Stimulated activated CD8-positive, alpha-beta memory T cell treated with anti-CD3 and anti-CD28 coated beads, Interleukin-15, amount 100 ng/mL, for 4 hours (primary cell): ENCODE measurements at regions not wholly inside any gene's neighbourhood (a gene's known extent, or its start where the extent isn't known, plus 50 kb on each side); places are given as distances from the start of the nearest gene placed in this dataset.

Source experiments
- DNase-seq, 2 donors: peaks; one replicate each; pipeline ENCODE4 v3.0.0-alpha.2; 2020; ENCODE audit warnings: low read depth in 2 of 2

DNA sequence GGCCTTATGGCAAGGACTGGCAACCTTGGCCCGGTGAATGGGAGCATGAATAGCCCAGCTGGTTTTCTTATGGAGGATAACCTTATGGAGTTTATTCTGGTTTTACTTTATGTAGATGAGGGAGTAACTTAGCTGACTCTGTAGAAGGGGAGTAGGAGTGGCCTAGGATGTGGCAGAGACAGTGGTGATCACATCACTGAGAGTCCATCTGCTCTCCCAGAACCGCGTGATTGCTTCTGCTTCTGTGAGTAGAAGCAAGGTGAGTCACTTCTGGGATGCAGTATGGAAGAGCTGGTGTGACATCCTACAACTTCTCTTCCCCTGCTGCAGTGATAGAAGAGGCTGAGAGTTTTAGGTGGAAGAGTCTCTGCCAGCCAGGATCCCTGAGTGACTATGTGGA is 129.2 kb downstream of the RPS24 start:
- no peak for DNase-seq

GRCh38 chr10:78164702-78165101 is 131.0 kb downstream of the RPS24 start:
- DNase-seq, result no peak

GRCh38 chr10:78165172-78165571 is 131.5 kb downstream of the RPS24 start:
- no peak for DNase-seq

DNA sequence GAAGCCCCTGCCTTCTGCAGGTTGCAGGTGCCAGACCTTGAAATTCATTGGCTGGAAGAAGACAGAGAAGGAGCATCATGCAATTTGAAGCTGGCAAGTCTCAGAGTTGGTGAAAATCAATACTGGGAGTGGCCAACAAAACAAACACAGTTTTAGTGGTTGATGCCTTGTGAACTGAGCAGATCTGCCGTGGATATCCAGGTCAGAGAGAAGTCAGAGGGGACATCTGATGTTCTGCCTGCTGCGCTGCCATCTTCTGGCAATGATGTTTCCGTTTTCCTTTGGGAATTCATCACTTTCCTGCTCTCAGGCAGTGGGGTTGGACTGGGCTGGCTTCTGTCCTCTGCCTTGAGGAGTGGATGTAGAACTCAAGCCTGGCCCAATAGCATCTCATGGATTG is 132.0 kb downstream of the RPS24 start:
- no peak for DNase-seq

- no peak for DNase-seq
These were observed 132.6 kb downstream of the RPS24 start for GRCh38 chr10:78166261-78166660.

- no peak for DNase-seq
These were observed 135.6 kb downstream of the RPS24 start for GRCh38 chr10:78169214-78169613.

DNA sequence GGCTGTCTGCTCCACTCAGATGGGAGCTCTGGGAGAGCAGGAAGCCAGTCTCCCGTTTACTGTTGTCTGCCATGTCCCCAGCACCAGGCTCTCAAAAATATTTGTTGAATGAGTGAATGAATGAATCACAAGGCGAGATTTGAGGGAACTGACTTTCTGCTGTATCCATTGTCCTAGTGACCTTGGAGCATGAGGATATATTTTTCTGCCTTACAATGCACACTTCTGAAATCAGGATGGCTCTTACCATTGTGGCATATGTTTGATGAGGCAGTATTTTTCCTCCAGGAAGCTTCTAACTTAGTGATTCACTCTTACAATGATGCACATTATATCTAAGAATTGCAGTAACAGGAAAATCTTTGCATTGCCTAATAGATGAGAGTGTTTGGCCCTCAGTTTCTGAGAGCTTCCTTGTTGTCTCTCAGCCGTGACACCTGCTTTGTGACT is 136.4 kb downstream of the RPS24 start:
- no peak for DNase-seq

GRCh38 chr10:78171633-78172400 is 138.2 kb downstream of the RPS24 start:
- no peak for DNase-seq

DNA sequence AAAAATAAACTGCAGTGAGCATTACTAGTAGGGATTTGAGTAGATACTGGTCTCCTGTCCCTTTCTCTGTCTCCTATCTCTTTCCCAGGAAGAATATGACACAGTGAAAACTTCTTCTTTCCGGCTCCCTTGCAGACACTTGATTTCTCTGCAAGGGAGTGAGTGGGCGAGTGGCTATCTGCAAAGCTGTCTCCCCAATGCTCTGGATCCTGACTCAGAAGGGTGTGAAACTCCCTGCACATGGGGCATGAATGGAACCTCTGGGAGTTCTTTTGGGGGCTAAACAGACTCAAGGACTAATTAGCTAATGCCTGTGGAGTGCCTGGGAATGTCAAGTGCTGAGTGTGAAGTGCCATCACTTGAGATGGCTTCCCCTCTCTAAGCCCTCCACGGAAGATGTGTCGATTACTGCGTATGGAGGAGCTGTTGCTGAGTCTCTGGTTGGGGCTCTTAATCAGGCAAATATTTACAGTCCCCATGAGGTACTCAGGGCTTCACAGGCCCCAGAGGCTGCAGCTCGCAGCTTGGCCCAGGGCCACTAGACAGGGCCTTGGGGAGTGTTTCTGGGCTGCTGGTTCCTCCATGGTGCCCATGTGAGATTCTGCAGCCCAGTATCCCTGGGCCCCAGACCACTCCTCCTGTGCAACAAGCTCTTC is 139.8 kb downstream of the RPS24 start:
- DNase-seq, result no peak

DNA sequence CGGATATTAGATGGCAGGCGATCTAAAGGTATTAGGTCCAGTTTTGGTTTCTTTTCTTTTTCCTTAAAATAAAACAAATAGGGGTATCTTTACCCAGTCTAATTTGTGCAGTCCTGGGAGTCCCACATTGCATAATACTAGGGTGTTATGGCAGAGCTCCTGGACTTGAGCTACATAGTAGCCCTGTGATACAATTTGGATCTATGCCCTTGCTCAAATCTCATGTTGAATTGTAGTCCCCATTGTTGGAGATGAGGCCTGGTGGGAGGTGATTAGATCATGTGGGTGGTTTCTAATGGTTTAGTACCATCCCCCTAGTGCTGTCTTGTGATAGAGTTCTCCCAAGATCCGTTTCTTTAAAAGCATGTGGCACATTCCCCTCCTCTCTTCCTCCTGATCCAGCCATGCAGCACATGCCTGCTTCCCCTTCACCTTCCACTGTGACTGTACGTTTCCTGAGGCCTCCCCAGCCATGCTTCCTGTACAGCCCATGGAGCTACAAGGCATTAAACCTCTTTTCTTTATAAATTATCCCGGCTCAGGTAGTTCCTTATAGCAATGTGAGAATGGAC is 141.9 kb downstream of the RPS24 start:
- no peak for DNase-seq

DNA sequence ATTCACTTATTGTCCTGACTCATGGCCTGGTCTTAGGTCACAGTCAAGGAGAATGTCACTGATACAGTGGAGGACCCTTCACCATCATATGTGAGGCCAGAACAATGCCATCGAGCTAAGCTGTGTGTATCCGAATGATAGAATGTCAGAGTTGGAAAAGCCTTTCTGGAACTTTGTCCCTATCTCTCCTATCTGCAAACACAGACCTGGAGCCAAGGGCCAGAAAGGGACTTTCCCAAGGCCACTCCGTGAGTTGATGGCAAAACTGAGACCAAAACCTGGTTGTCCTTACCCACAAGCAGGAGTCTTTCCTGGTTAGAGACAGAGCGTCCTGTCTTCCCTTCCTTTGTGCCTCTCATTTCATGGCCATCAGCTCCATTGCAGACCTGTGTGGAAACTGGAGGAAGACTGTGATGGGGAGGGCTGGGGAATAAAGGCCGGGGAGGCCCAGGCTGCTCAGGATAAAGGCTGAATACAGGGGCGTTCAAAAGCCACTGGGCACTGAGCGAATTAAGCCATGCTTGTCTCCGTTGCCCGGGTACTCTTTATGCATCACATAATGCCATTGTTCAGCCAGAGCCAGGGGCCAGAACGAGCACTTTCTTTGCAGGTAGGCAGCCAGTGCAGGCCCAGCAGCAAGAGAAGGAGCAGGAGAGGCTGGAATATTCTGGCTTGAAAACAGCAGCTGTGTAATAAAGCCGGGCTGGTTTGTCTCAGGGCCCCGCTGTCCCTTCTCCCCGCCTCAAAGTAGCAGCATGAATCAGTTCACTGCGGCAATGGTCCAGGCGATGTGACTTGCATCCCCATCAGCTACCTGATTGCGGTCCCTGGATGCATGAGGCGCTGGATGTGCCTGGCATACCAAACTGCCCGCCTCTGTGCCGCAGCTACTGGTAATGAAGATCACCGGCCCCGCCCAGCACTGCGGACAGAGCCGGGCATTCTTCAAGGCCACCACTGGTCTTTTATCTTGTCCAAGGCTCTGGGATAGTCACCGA is 143.0 kb downstream of the RPS24 start:
- no peak for DNase-seq

DNA sequence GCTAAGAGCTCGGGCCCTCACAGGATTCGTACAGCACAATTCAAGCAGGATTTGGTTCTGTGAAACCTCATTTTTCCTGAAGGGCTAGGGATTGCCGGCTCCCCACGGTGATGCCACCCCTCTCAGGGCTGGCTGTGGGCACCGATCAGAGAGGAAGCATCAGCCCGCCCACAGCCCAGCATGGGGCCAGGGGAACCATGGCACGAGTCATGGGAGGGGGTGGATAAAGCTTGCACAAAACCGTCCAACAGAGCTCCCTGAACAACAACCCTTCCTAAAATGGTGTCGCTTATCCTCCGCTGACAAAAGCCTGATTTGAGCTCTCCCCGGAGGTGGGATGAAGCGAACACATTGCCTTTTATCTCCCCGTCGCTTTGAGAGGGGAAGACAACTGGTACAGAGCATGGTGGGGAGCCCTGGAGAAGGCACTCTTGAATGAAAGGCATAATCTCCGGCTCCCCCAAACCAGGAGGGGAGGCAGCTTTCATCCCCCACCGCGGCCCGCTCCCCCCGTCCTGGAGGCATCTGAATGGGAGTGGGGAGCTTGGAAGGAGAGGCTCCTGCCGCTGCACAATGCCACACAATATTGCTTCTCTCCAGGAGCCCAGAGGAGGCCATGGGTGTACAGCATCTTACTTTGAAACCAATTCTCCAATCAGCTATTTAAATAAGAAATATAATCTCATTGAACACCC is 144.0 kb downstream of the RPS24 start:
- no peak for DNase-seq

DNA sequence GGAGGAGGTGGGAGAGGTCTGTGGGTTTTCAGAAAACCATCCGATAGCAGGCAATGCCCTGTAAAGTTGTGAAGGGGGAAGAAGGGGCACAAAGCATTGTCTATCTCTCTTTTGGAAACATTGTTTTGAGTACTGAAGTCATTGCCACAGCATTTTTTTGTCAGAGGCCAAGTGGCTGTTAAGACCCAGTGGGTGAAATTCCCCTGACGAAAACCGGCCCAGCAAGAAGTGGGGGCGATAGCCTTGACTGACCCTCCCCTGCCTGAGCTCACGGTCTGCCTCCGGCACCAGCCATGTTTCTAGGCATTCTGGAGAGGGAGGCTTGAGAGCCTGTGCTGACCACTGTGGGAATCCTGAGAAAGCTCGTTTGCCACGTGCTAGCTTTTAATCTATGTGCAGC is 144.7 kb downstream of the RPS24 start:
- no peak for DNase-seq

DNA sequence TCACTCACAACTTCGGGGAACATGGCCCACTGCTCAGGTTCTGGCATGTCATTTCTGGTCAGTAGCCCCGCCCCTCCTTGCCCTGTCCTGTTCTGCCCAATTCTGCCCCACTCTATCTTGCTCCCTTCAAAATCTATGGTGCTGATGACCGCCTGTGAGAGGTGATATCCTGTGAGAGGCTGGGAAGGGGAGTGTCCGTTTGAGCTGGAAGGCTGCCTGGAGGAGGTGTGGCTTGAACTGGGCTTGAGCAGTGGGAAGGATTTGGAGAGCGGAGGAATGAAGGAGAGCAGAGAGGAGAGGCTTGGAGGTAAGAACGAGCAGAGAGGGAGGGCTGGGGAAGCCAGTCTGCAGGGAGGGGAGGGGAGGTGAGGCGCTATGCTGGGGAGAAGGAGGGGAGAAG is 145.3 kb downstream of the RPS24 start:
- no peak for DNase-seq

DNA sequence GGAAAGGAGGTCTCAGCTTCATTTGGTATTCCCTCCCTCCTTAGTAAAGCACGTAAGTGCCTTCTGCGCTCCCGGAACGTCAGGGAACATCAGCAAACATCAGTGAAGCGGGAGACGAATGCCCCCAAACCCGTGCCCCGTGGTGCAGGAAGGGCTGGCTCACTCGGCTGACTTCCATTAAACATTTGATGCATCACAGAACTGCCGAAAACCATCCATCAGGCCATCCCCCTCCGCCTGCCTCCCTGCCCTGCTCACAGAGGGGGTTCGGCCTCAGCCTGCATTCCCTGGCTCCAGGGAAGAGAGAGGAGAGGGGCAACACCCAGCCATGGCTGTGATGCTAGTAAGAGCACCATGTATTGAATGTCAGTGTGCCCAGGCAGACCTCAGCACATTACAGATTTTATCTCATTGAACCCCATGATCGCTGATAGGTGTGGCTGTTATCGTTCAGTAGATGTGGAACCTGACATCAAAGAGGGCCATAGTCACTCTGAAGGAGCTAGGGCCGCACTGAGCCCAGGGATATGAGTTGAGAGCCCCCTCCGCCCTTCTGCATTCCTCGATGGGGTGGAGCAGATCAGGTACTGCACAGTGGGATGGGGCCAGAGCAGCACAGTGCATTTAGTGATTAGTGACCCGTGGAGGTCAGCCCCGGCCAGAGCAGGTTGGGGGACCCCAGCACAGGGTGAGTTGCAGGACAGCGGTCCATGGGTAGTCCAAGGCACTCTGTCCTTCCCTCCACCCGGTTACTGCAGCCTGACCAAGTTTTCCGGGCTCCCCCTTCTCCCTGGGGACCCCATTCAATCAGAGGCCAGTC is 146.4 kb downstream of the RPS24 start:
- no peak for DNase-seq

DNA sequence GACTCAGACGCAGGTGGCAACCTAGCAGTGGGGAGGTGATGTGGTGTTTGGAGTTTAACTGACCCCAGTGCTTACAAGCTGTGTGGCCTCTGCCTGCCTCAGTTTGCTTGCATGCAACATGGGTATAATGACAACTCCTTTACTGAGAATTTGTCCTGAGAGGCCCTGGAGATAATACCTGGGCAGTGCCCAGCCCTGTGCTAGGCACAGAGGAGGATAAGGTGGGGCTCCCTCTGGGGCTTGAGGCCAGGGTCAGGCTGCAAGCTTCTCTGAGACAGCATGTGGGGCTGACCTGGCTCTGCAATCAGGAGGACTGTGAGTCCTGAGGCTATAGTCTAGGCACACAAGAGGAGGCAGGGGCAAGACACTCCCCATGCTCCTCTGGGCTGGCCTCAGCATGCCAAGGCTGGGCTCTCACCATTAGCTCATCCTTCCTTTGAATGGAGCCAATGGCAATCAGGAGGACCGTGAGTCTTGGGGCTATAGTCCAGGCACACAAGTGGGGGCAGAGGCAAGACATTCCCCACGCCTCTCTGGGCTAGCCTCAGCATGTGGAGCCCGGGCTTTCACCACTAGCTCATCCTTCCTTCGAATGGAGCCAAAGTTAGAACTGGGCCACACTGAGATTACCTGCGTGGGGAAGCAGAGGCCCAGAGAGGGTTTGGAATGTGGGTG is 147.9 kb downstream of the RPS24 start:
- DNase-seq, result no peak

- no peak for DNase-seq
These were observed 149.2 kb downstream of the RPS24 start for GRCh38 chr10:78182841-78183240.

- no peak for DNase-seq
These were observed 151.4 kb downstream of the RPS24 start for GRCh38 chr10:78184851-78185692.

DNA sequence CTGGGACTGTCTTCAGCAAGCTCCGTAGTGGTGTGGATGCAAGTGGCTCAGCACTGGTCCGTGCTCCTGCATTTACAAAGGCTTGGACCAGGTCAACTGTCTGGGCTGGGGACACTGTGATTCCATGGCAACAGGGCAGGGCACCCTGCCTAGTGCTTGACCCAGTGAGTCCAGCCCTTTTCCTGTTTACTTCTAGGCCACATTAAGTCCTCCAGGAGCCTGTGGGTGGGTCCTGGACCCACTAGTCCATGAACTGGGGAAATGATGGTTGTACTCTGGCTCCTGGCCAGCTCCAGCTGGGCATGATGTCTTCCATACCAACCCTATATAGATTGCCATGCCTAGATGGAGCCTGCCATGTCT is 152.0 kb downstream of the RPS24 start:
- no peak for DNase-seq
